ENCODE measurements at regions not wholly inside any gene's neighbourhood (a gene's known extent, or its start where the extent isn't known, plus 50 kb on each side); places are given as distances from the start of the nearest gene placed in this dataset.

- H3K4me2 ChIP-seq (ENCODE audit: low read depth, low read length, poor library complexity, severe bottlenecking): no peak overlapping the region
- no peaks in the 10 kb centered on the region for H3K36me3 ChIP-seq (ENCODE audit: insufficient read depth, low read length)
- H3K9me3 ChIP-seq (ENCODE audit: insufficient read depth, low read depth, low read length): no peaks in the 10 kb centered on the region; the same call in 1 of the 2 replicates
- H3F3A ChIP-seq (ENCODE audit: low read depth): no peaks in the 10 kb centered on the region
- no peaks in the 10 kb centered on the region for H3K4me1 ChIP-seq (ENCODE audit: insufficient read depth, low read length, poor library complexity, severe bottlenecking)
- H4K20me1 ChIP-seq (ENCODE audit: insufficient read depth, low read length, poor library complexity, severe bottlenecking): no peaks in the 10 kb centered on the region
- H2AFZ ChIP-seq (ENCODE audit: low read length): no peak overlapping the region
- H3K9me2 ChIP-seq (replicated peaks; ENCODE audit: low read depth, low read length): no peaks in the 10 kb centered on the region
- no peak overlapping the region for H3K4me3 ChIP-seq (ENCODE audit: low read length, poor library complexity, severe bottlenecking)
- no peak for TF ChIP-seq CTCF (conservative IDR thresholded peaks at IDR 0.05; ENCODE audit: low read length)
- TF ChIP-seq EZH2phosphoT487 (IDR thresholded peaks at IDR 0.05; ENCODE audit: borderline replicate concordance): no peak
- no peaks in the 10 kb centered on the region for H3K79me2 ChIP-seq (ENCODE audit: insufficient read depth, low read length)
- H3K9ac ChIP-seq (ENCODE audit: low read depth, low read length, poor library complexity, severe bottlenecking): no peak overlapping the region
- H3K27me3 ChIP-seq (ENCODE audit: insufficient read depth, low read length, poor library complexity, severe bottlenecking): no peaks in the 10 kb centered on the region
Observed at GRCh38 chr1:8182034-8182761, 135.7 kb upstream of the SLC45A1 start.

GRCh38 chr1:8179132-8179793, 138.7 kb upstream of the SLC45A1 start:
- H3K4me2 ChIP-seq (ENCODE audit: low read depth, low read length, poor library complexity, severe bottlenecking): no peak overlapping the region
- no peaks in the 10 kb centered on the region for H4K20me1 ChIP-seq (ENCODE audit: insufficient read depth, low read length, poor library complexity, severe bottlenecking)
- no peaks in the 10 kb centered on the region; the same call in 1 of the 2 replicates for H3K9me3 ChIP-seq (ENCODE audit: insufficient read depth, low read depth, low read length)
- H3K27me3 ChIP-seq (ENCODE audit: insufficient read depth, low read length, poor library complexity, severe bottlenecking): no peaks in the 10 kb centered on the region
- H3F3A ChIP-seq (ENCODE audit: low read depth): no peaks in the 10 kb centered on the region
- H3K9ac ChIP-seq (ENCODE audit: low read depth, low read length, poor library complexity, severe bottlenecking): no peak overlapping the region
- H3K79me2 ChIP-seq (ENCODE audit: insufficient read depth, low read length): no peaks in the 10 kb centered on the region
- H3K9me2 ChIP-seq (replicated peaks; ENCODE audit: low read depth, low read length): no peaks in the 10 kb centered on the region
- no peaks in the 10 kb centered on the region for H3K4me1 ChIP-seq (ENCODE audit: insufficient read depth, low read length, poor library complexity, severe bottlenecking)
- no peaks in the 10 kb centered on the region for H3K36me3 ChIP-seq (ENCODE audit: insufficient read depth, low read length)
- TF ChIP-seq EZH2phosphoT487 (IDR thresholded peaks at IDR 0.05; ENCODE audit: borderline replicate concordance): no peak
- TF ChIP-seq CTCF (conservative IDR thresholded peaks at IDR 0.05; ENCODE audit: low read length): no peak
- no peak overlapping the region for H2AFZ ChIP-seq (ENCODE audit: low read length)
- H3K4me3 ChIP-seq (ENCODE audit: low read length, poor library complexity, severe bottlenecking): no peak overlapping the region

GRCh38 chr1:8176279-8176678, 141.6 kb upstream of the SLC45A1 start:
- no peaks in the 10 kb centered on the region for H3K79me2 ChIP-seq (ENCODE audit: insufficient read depth, low read length)
- no peak overlapping the region for H3K4me3 ChIP-seq (ENCODE audit: low read length, poor library complexity, severe bottlenecking)
- no peaks in the 10 kb centered on the region for H3K9me2 ChIP-seq (replicated peaks; ENCODE audit: low read depth, low read length)
- no peak overlapping the region for H3K9ac ChIP-seq (ENCODE audit: low read depth, low read length, poor library complexity, severe bottlenecking)
- H3K36me3 ChIP-seq (ENCODE audit: insufficient read depth, low read length): no peaks in the 10 kb centered on the region
- H2AFZ ChIP-seq (ENCODE audit: low read length): no peak overlapping the region
- no peaks in the 10 kb centered on the region for H3K27me3 ChIP-seq (ENCODE audit: insufficient read depth, low read length, poor library complexity, severe bottlenecking)
- no peaks in the 10 kb centered on the region for H3F3A ChIP-seq (ENCODE audit: low read depth)
- no peaks in the 10 kb centered on the region for H3K4me1 ChIP-seq (ENCODE audit: insufficient read depth, low read length, poor library complexity, severe bottlenecking)
- H4K20me1 ChIP-seq (ENCODE audit: insufficient read depth, low read length, poor library complexity, severe bottlenecking): no peaks in the 10 kb centered on the region
- H3K4me2 ChIP-seq (ENCODE audit: low read depth, low read length, poor library complexity, severe bottlenecking): no peak overlapping the region
- TF ChIP-seq EZH2phosphoT487 (IDR thresholded peaks at IDR 0.05; ENCODE audit: borderline replicate concordance) (no peak), CTCF (conservative IDR thresholded peaks at IDR 0.05; ENCODE audit: low read length) (no peak)
- H3K9me3 ChIP-seq (ENCODE audit: insufficient read depth, low read depth, low read length): no peaks in the 10 kb centered on the region; the same call in 1 of the 2 replicates

Measured in Loucy (cell line).